H9 (cell line): ENCODE measurements at regions not wholly inside any gene's neighbourhood (a gene's known extent, or its start where the extent isn't known, plus 50 kb on each side); places are given as distances from the start of the nearest gene placed in this dataset.

Experiments
- DNase-seq: peaks from one replicate; pipeline ENCODE4 v3.0.0-alpha.2; 2017
- H2AFZ ChIP-seq: one replicate; pipeline ENCODE4 v1.6.1; 2013; ENCODE audit warnings: mild to moderate bottlenecking, low read length, control low read depth, moderate library complexity
- H2AK5ac ChIP-seq: 2 replicates; pipeline ENCODE4 v1.6.1; 2013; ENCODE audit warnings: low read length, control low read depth, mixed read lengths; ENCODE audit not compliant: insufficient read length
- H2BK120ac ChIP-seq: one replicate; pipeline ENCODE4 v1.6.1; 2013; ENCODE audit warnings: low read depth, mild to moderate bottlenecking, low read length, control low read depth, inconsistent platforms; ENCODE audit not compliant: poor library complexity, severe bottlenecking
- H2BK12ac ChIP-seq: 2 replicates; pipeline ENCODE4 v1.6.1; 2013; ENCODE audit warnings: low read length, control low read depth, mixed read lengths, low read depth; ENCODE audit not compliant: insufficient read length
- H2BK15ac ChIP-seq: 2 replicates; pipeline ENCODE4 v1.6.1; 2013; ENCODE audit warnings: low read depth, low read length, control low read depth
- H2BK20ac ChIP-seq: one replicate; pipeline ENCODE4 v1.6.1; 2013; ENCODE audit warnings: low read depth, mild to moderate bottlenecking, low read length, control low read depth, inconsistent platforms; ENCODE audit not compliant: poor library complexity, severe bottlenecking
- H2BK5ac ChIP-seq: 2 replicates; pipeline ENCODE4 v1.6.1; 2013; ENCODE audit warnings: low read length, control low read depth, mixed read lengths; ENCODE audit not compliant: insufficient read length
- H3K14ac ChIP-seq: 2 replicates; pipeline ENCODE4 v1.6.1; 2013; ENCODE audit warnings: low read length, control low read depth; ENCODE audit not compliant: insufficient read depth
- H3K18ac ChIP-seq: 2 replicates; pipeline ENCODE4 v1.6.1; 2013; ENCODE audit warnings: low read depth, mild to moderate bottlenecking, mixed read lengths, low read length, control low read depth; ENCODE audit not compliant: insufficient read length
- H3K23ac ChIP-seq: 2 replicates; pipeline ENCODE4 v1.6.1; 2013; ENCODE audit warnings: low read length, control low read depth, mixed read lengths, low read depth; ENCODE audit not compliant: insufficient read length
- H3K23me2 ChIP-seq: 2 replicates; pipeline ENCODE4 v1.6.1; 2013; ENCODE audit warnings: low read depth, mild to moderate bottlenecking, mixed read lengths, low read length, control low read depth; ENCODE audit not compliant: insufficient read length, poor library complexity, severe bottlenecking
- H3K27ac ChIP-seq: 2 replicates; pipeline ENCODE4 v1.5.1; 2013; ENCODE audit warnings: low read length, control low read depth, mixed read lengths, low read depth; ENCODE audit not compliant: insufficient read length
- H3K27me3 ChIP-seq: 2 replicates; pipeline ENCODE4 v1.6.1; 2013; ENCODE audit warnings: low read length, control low read depth, inconsistent platforms; ENCODE audit not compliant: insufficient read depth
- H3K4ac ChIP-seq: 2 replicates; pipeline ENCODE4 v1.6.1; 2013; ENCODE audit warnings: low read depth, mild to moderate bottlenecking, control low read depth, inconsistent platforms, low read length, moderate library complexity
- H3K4me1 ChIP-seq: 2 replicates; pipeline ENCODE4 v1.6.1; 2013; ENCODE audit warnings: low read length, control low read depth, inconsistent platforms; ENCODE audit not compliant: insufficient read depth
- H3K4me2 ChIP-seq: 2 replicates; pipeline ENCODE4 v1.6.1; 2013; ENCODE audit warnings: low read length, control low read depth, mixed read lengths; ENCODE audit not compliant: insufficient read length, insufficient read depth
- H3K56ac ChIP-seq: 2 replicates; pipeline ENCODE4 v1.6.1; 2013; ENCODE audit warnings: low read depth, mild to moderate bottlenecking, mixed read lengths, low read length, control low read depth; ENCODE audit not compliant: insufficient read length
- H3K79me1 ChIP-seq: 2 replicates; pipeline ENCODE4 v1.6.1; 2013; ENCODE audit warnings: low read depth, mild to moderate bottlenecking, moderate library complexity, low read length, control low read depth, inconsistent platforms; ENCODE audit not compliant: insufficient read depth, poor library complexity, severe bottlenecking
- H3K79me2 ChIP-seq: 2 replicates; pipeline ENCODE4 v1.6.1; 2013; ENCODE audit warnings: low read length, control low read depth, inconsistent platforms; ENCODE audit not compliant: insufficient read depth
- H3K9ac ChIP-seq: 2 replicates; pipeline ENCODE4 v1.6.1; 2013; ENCODE audit warnings: low read length, control low read depth, mixed read lengths; ENCODE audit not compliant: insufficient read length; ENCODE audit errors: extremely low read depth
- H3K9me3 ChIP-seq: one replicate; pipeline ENCODE4 v1.6.1; 2013; ENCODE audit warnings: low read depth, low read length, inconsistent platforms; ENCODE audit not compliant: control insufficient read depth
- H3T11ph ChIP-seq: one replicate; pipeline ENCODE4 v1.6.1; 2013; ENCODE audit warnings: mild to moderate bottlenecking, low read length, control low read depth, inconsistent platforms
- H4K20me1 ChIP-seq: one replicate; pipeline ENCODE4 v1.6.1; 2013; ENCODE audit not compliant: control insufficient read depth, insufficient read length, insufficient read depth
- H4K5ac ChIP-seq: 2 replicates; pipeline ENCODE4 v1.6.1; 2013; ENCODE audit warnings: low read depth, mild to moderate bottlenecking, mixed read lengths, low read length, control low read depth; ENCODE audit not compliant: insufficient read length
- H4K8ac ChIP-seq: replicated peaks from 2 replicates; pipeline ENCODE4 v1.6.1; 2013; ENCODE audit warnings: low read length, control low read depth, mixed read lengths, low read depth; ENCODE audit not compliant: insufficient read length
- H4K91ac ChIP-seq: 2 replicates; pipeline ENCODE4 v1.6.1; 2013; ENCODE audit warnings: low read depth, mild to moderate bottlenecking, moderate library complexity, mixed read lengths, low read length, control low read depth; ENCODE audit not compliant: insufficient read length
- H3K27ac Mint-ChIP-seq, 3 experiments: 2 replicates in 2 of 3; 3 replicates in 1 of 3; pipeline ENCODE4 v1.8.0; 2020 to 2021; ENCODE audit warnings: mixed read lengths in 3 of 3, mild to moderate bottlenecking in 1 of 3, moderate library complexity in 1 of 3
- H3K27me3 Mint-ChIP-seq: 2 replicates; pipeline ENCODE4 v1.8.0; 2021; ENCODE audit warnings: low read depth, mild to moderate bottlenecking, moderate library complexity, mixed read lengths
- H3K36me3 Mint-ChIP-seq, 3 experiments: 2 replicates in 2 of 3; 3 replicates in 1 of 3; pipeline ENCODE4 v1.8.0; 2020 to 2021; ENCODE audit warnings: low read depth in 3 of 3, mixed read lengths in 3 of 3; ENCODE audit not compliant: insufficient read depth in 1 of 3
- H3K4me1 Mint-ChIP-seq, 2 experiments: 2 replicates each; pipeline ENCODE4 v1.8.0; 2020; ENCODE audit warnings: mixed read lengths in 2 of 2
- H3K4me3 Mint-ChIP-seq, 2 experiments: 2 replicates in 1 of 2; 3 replicates in 1 of 2; pipeline ENCODE4 v1.8.0; 2020 to 2021; ENCODE audit warnings: mild to moderate bottlenecking in 2 of 2, mixed read lengths in 2 of 2, moderate library complexity in 1 of 2
- H3K9me3 Mint-ChIP-seq, 2 experiments: 2 replicates in 1 of 2; 3 replicates in 1 of 2; pipeline ENCODE4 v1.8.0; 2020; ENCODE audit warnings: mild to moderate bottlenecking in 2 of 2, mixed read lengths in 2 of 2, moderate library complexity in 1 of 2
- CTCF ChIP-seq: fragments of 200-600 bp; sonication (generic); conservative IDR thresholded peaks from 3 replicates; pipeline ENCODE4 v1.8.0; 2021; ENCODE audit warnings: antibody characterized with exemption, mild to moderate bottlenecking
- WGBS: extraction: QIAGEN DNeasy Blood & Tissue Kit; methylation state at CpG from one replicate; pipeline ENCODE4 v1.1.7; 2013; ENCODE audit warnings: missing lambda C conversion rate, low lambda C conversion rate, mixed read lengths; ENCODE audit not compliant: insufficient read length; ENCODE audit errors: extremely low coverage; 5-methylcytosine and 5-hydroxymethylcytosine counted together

- no CpG with 5 or more reads among the region's 13 CpGs for WGBS
- Histone ChIP-seq H4K20me1 (no peaks in the 10 kb centered on the region), H3K9ac (no peak overlapping the region), H3K79me2 (no peaks in the 10 kb centered on the region), H2AK5ac (no peak overlapping the region), H2BK120ac (no peak overlapping the region), H2BK12ac (no peak overlapping the region), H3K18ac (no peak overlapping the region), H3K9me3 (no peaks in the 10 kb centered on the region), H2BK20ac (no peak overlapping the region), H3K4me1 (0 out of 2 replicates have a peak, but pooled peaks cover 3% of the 10 kb centered on the region), H3K4me2 (no peak overlapping the region), H3K23me2 (no peaks in the 10 kb centered on the region), H3K27me3 (no peaks in the 10 kb centered on the region), H3K14ac (no peak overlapping the region; the same call in 1 of the 2 replicates), H3K79me1 (no peaks in the 10 kb centered on the region), H3T11ph (no peak overlapping the region), H2AFZ (no peak overlapping the region), H2BK15ac (no peak overlapping the region), H4K91ac (no peak overlapping the region), H4K8ac (no peak overlapping the region), H3K56ac (no peak overlapping the region), H4K5ac (no peak overlapping the region), H3K27ac (no peak overlapping the region), H2BK5ac (no peak overlapping the region), H3K23ac (no peak overlapping the region), H3K4ac (no peak overlapping the region)
- Mint-ChIP-seq H3K27me3 (no peaks in the 10 kb centered on the region), H3K27ac (no peak overlapping the region), H3K4me3 (no peak overlapping the region), H3K9me3 (peaks cover 4 to 7% of the 10 kb centered on the region in 2 experiments; a peak in 2 of 5 replicates), H3K4me1 (peaks cover 20% of the 10 kb centered on the region in 2 experiments), H3K36me3 (peaks cover 0 to 8% (median 7%) of the 10 kb centered on the region in 3 experiments; a peak in 5 of 7 replicates)
- DNase-seq = no peak
- no peak for TF ChIP-seq CTCF
These were observed 149.5 kb upstream of the NEDD9 start for GRCh38 chr6:11381801-11382513.
